Myocyte (in vitro differentiated cells): ENCODE measurements at regions not wholly inside any gene's neighbourhood (a gene's known extent, or its start where the extent isn't known, plus 50 kb on each side); places are given as distances from the start of the nearest gene placed in this dataset.

Experiments used
- DNase-seq: peaks from one replicate; pipeline ENCODE4 v3.0.0-alpha.2; 2012; ENCODE audit warnings: low read depth

DNA sequence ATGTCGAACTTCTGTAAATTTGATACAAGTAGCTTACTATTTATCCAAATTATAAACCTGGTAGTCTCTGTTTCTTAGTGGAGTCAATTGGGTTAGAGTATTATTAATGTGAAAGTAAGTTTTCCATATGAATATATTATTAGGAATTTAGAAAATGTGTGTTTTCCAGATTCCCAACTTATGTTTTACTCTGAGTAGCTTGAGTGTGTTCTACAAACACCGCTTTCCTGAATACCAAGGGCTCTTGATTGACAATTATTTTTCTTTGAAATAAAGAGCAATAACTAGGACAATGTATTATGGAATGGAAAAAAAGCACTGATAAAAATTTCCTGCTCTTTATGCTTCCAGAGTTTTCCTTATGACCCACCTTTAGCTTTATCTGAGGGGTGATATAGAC lies 233.6 kb downstream of the POSTN start:
- no peak for DNase-seq

DNA sequence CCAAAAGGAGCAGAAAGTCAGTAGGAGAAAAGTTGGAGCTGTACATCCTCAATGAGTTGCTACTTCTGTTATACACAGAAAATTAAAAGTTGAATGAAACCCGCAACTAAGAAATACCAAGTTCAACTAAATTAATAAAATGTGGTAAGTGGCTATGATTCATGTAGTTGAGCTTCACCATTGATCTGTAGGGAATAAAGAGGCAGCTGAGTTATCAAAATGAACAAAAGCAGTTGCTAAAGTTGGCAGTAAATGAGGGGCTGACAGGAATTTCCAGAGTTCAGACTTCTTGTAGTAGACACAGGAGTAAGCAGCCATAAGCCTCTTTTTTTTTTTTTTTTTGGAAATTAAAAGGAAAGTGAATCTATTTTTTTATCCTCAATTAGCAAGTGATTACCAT lies 234.6 kb downstream of the POSTN start:
- DNase-seq, result peak; percentile 35

DNA sequence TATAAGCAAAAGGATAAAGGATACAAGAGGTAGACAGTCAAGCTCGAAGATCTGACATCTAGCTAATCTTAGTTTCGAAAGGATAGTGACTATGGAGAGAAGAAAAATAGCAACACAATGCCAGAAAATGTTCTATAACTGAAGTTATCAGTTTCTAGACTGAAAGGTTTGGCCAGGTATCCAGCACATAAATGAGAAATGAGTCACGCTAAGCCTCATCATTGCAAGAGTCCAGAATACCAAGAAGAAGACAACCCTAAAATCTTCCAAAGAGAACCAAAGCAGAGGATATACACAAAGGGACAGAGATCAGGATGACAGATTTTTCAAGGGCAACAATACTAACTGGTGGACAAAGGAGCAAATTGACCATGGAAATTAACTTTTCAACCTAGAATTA lies 237.0 kb downstream of the POSTN start:
- DNase-seq, result no peak

DNA sequence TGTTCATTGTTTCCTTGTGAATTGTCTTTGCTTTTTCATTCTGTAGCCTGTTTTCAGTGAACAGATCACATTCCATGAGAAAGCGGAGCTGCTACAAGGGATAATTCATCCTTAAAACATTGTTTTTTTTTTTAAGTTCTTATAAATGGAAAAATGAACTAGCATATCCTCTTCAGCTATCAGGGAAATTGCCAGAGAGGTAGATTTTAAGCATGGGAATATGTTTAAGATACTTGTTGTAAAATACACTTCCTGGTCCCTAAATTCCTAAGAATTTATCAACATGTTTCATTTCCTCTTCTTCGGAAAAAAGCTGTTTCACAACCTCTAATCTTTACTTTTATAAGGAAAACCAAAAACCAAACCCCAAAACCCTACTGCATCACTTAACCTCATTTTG lies 238.0 kb downstream of the POSTN start:
- no peak for DNase-seq

DNA sequence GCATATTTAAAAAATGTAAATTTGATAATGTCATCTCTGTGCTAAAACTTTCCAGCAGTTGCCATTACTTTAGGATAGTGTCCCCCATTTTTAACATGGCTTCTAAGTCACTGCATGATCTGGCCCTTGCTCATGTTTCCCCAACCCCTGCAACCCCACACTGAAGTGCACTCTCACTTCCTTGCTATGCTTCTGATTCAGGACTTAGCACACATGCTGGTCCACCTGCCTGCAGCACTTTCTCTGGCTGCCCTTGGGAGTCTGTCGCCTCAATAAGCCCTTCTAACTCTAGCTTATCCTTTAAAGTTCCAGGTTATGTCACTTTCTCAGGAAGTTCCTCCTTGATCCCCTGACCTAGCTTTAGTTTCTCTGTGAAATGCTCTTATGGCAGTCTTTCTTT lies 241.0 kb downstream of the POSTN start:
- no peak for DNase-seq

DNA sequence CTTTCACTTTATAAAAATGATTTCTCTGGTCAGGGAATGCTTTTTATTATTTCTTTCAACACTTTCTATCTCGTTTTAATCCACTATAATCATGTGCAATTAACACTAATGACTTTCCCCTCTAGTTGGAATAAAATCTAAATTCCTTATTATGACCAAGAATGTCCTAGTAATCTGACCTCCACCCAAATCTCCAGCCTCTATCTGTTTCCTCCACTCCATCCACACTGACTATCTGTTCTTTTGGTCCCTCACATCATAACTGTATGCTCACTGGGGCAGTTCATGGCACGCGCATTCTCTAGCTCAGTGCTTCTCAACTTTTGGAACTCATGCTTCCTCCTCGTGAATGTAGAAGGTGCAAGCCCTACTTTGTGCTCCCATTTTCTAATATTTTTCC lies 244.7 kb downstream of the POSTN start:
- DNase-seq, result no peak

DNA sequence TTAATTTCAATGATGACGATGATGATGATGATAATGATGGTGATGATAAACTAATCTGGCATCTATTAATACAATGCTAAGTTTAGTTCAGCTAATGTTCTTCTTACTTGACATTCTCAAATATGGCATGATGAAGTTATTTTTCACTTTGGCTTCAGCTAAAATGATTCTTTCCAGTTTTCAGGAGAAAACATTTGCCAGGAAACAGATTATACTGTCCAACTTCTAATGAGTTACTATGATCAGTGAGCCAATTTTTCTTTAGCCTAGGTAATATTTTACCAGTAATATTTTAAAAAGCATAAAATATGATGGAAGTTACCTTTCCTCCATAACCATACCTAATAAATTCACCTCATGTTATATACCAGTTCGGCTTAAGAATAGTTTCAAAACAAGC lies 245.7 kb upstream of the CSNK1A1L start:
- no peak for DNase-seq

DNA sequence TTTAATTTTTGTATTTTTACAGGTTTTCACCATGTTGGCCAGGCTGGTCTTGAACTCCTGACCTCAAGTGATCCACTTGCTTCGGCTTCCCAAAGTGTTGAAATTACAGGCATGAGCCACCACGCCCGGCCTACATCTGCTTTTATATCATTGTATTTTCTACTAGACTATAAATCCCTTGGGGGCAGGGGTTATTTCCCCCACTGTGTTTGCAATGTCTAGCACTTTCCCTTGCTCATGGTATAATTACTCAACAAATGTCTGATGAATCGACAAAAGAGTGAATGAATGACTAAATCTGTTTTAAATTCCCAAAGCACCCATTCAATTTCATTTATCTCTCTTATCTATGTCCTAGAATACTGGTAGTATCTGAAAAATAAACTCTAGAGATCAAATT lies 244.5 kb upstream of the CSNK1A1L start:
- DNase-seq, result no peak

DNA sequence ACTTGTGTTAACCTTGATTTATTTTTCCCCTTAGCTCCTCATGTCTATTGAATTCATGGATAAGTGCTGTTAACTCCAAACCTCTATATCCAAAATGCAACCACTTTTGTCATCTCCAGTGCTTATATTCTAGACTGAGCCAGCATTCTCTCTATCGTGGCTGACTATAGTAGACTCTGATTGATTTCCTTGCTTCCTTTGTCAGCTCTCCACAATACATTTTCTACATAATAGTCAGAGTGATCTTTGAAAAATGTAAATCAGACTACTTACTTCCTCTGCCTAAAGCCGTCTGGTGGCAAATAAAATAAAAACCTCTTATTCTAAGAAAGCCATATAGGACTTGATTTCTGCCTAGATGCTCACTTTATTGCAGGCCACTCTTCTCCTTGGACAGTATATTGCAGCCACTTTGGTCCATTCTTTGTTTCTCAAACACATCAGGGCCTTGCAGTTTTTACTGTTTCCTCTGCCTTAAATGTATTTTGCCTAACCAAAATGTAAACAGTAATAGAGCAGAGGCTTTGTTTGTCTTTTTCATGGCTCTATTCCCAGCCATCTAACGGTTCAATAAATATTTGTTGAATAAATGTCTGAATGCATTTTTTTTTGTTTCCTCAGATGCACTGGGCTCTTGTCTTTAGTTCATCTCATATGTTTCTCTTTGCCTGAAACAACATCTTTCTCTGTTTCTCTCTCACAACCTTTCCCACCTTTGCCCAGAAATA lies 243.6 kb upstream of the CSNK1A1L start:
- no peak for DNase-seq

DNA sequence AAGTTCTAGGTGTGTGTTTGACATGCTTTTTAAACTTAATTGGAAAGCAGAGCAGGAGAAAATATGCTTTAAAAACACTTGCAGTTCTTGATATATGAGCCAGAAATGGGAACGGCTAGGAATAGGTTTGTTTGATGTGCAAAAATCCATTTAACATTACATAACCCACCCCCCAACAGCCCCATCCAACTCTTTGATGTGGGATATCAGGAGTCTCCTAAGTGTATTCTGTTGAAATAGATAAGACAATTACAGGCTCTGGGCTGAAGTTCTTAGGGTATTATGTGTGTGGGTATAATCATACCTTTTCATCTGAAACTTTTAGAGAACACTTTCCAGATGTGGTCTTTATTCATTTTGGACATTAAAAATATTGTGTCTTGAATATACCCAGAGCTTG lies 240.4 kb upstream of the CSNK1A1L start:
- no peak for DNase-seq

DNA sequence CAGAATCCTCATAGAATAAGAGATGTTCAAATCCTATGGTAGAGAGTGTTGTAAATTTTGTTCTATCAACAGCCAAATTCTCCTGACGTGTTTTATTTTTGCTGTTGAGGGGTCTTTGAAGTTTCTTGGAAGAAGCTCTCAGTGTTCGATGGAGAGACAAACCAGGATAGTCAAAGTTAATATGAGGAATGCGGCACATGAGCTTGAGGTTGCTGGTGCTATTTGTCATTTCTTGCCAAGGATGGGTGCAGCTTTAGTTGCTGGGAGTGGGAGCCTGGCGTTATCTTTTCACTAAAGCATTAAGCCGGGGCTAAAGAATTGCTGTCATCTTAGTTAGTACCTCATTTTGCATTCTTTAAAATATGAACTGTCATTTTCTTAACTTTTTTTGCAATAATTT lies 239.9 kb upstream of the CSNK1A1L start:
- no peak for DNase-seq

DNA sequence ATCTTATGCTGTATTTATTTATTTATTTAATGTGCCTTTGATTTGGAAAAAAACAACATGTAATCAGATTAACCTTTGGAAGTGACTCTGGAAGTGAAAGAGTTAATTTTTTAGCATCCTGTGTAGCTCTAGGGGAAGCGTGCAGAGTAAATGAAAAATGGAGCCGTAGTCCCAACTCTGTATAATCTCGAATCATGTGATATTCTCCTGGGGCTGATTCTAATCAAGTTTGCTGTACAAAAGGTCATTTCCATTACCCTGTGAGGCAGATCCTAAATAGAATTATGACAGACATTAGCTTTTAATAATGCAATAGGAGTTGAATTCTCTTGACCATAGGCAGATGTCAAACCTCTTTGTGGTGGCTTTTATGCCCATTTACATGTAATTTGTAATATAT lies 238.6 kb upstream of the CSNK1A1L start:
- no peak for DNase-seq

DNA sequence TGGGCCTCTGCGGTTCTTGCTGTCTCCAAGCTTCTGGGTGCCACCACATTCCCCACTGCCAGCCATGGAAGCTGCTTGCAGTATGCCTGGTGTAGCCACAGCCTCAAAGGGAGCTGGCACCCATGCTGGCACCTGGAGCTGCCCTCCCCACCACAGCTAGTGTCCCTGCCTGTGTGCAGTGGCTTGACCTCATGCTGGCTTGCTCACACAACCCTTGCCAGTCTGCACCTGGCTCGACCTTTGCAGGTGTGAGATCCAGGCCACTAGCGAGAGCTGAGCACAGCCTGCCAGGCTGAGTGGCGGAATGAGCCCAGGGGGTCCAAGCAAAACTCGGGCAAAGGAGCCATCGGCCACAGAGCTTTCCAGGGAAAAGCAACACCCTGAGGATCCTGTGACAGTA lies 236.7 kb upstream of the CSNK1A1L start:
- no peak for DNase-seq

DNA sequence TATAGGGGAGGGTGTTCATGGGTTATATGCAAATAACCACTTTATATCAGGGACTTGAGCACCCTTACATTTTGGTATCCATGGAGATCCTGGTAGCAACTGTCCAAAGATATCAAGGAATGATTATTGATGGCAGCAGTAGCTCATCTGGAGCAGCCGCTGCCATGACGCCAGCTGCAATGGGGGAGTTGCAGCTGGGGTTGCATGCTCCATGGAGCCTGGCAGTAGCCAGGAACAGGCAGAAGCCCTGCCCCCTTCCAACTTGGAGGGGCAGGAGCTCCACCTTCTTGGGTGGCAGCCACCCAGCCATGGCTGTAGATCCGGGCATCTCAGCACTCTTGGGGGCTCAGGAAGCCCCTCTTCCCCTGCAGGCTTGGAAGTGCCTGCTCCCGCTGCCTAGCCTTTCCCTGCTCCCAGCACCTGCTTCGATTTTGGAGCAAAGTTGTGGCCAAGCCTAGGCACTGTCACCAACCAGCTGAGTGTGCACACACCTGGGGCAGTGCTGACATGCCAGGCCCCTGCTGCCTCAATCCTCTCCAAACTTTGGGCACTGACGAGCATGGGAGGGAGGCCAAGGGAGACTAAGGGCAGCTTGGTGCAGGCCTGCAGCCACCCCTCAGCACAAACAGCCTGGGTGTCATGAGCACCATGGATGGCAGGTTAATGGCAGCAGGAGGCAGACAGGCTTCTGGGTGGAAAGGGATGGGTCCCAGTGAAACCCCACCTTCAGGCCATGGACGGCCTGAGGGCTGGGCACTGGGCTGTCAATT lies 235.6 kb upstream of the CSNK1A1L start:
- DNase-seq, result no peak

DNA sequence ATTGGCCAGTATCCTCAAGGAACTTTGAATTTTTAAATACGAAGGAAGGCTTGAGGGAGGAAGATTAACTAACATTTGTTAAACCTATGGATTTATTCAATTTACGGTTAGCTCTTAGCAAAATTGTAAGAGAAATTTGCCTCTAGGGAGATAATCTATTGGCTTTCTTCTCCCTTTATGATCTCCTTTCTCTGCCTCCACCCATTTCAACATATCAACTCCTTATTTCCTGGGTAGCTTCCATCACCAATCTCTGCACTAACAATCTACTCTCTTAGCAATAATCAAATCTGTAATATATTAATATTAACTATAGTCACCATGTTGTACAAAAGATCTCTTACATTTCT lies 233.9 kb upstream of the CSNK1A1L start:
- DNase-seq, result no peak

DNA sequence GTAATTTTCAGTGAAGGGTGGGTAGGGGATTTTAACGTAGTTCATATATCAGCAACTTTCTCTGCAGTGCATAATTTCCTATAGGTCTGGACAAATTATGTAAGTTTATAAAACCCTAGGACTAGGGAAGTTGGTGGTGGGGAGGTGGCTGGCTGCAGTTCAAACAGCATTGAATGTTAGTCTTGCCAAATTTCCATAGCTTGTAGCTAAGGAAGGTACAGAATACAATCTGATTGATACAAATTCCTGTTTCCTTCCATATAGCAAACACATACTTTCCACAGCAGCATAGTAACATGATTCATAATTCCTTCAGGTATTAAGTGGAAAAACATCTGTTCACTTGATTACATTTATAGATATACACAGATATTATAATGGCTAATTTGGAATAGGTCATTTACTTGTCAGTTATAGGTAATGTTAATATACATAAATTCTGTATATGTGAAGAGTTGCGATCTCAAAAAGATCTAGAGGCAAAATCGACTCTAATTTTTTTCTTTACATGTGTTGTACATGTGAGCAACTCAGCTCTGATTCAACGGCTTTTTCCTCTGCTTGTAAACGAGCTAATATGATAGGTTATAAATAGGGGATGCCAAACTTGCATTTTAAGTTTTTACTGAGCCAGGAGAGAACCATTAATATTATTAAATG lies 233.4 kb upstream of the CSNK1A1L start:
- no peak for DNase-seq

DNA sequence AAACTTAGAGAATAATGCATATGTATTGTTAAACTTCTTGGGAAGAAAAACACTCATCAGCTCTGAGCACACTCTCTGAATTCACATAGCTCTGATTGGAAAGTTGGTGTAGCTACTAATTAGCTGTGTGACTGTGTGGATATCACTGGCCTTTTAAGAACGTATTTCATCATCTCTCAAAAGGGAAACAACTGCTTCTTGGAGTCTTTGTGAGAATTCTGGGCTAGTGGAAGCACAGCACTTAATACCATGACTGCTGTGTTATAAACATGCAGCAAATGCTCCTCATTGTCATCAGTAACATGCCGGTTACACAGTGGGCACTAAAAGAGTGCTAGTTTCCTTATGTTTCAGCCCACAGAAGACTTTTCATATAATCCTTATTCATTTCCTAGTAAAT lies 220.9 kb upstream of the CSNK1A1L start:
- peak; percentile 12 for DNase-seq

DNA sequence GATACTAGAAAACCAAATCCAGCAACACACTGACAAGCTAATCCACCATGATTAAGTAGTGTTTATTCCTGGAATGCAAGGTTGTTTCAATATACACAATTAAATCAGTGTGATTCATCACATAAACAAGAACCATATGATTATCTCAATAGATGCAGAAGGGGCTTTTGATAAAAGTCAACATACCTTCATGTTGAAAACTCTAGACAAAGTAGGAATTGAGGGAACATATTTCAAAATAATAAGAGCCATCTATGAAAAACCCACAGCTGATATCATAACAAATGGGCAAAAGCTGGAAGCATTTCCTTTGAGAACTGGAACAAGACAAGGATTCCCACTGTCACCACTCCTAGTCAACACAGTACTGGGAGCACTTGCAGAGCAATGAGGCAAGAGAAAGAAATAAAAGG lies 213.6 kb upstream of the CSNK1A1L start:
- DNase-seq, result no peak

DNA sequence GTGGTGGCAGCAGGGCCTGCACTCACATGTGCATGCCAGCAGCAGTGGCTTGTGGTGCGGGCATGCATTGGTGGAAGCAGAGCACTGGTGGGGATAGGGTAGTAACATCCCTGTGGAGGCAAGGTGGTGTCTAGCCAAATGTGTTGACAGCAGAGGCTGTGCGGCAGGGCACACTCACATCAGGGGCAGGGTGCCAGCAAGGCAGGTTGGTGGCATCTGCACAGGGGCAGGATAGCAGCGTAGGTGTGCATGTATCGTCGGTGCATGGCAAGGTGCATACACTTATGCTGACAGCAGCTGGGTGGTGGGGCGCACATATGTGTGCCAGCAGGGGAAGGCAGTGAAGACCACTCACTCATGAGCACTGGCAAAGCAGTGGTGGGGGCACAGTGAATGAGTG lies 211.5 kb upstream of the CSNK1A1L start:
- no peak for DNase-seq

DNA sequence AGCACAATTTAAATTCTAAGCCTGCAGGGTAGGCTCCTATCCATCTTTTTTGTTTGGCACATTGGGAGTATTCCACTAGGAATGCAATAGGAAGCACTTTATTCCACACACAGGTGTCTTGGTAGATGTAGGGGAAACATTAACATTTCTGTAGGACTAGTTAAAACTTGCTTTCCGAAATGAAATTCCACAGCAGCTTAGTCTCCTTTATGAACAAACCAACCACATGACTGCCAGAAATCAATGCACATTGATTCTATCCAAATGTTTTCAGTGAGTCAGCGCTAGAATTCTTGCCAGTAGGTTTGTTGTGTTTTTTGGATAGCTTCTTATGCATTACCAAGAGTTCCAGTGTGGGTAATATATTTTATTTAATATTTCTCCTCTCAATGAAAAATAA lies 207.9 kb upstream of the CSNK1A1L start:
- DNase-seq, result no peak

DNA sequence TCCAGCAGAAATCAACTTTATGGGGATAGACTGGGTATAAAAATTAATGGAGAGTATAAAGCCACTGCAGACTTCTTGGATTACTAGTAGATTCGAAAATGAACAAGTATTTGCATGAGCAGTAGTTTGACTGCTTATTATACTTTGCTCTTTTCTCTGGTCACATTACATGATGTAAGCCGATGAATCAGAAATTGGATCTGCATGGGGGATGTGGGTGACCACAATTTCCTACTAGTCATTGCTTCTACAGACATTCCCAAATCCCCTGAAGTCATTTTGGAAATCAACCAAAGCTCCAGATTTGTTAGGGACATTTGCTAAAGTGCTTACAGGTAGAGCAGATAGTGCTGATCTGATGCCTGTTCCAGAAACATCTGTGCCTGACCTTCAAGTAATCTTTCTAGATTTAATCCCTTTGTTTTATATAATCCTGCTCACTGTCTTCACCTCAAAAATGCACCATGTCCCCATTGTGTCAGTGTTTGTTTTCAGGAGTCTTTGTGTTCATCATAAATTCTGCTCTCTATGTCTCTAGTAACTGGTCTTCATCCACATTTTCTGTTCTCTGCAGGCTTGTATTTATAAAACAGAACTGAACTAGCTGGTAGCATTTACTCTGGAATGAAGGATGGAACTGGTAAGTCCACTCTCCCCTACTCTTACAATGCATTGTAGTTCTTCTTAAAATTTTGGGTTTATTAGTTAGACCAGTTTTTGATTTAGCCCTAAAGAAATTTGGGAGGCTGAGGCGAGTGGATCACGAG lies 201.5 kb upstream of the CSNK1A1L start:
- DNase-seq, result peak; percentile 91

DNA sequence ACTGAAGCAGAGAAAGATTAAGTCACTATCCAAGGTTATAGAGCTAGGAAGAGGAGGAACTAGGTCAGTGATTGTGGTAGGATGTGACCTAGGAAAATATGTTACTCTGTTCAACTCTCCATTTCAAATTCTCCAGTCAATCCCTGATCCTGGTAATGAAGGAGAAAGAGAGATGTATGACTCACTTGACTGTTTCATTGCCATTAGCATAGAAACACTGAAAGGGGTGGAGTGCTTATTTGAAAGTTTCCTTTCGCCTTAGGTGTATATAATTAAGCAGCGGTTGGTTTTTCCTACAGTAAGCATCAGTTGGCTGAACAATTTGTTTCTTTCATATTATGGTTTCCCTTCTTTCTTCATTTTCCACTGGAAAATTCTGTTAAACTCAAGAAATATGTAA lies 198.1 kb upstream of the CSNK1A1L start:
- DNase-seq, result no peak
